ENCODE measurements at regions not wholly inside any gene's neighbourhood (a gene's known extent, or its start where the extent isn't known, plus 50 kb on each side); places are given as distances from the start of the nearest gene placed in this dataset.

DNA sequence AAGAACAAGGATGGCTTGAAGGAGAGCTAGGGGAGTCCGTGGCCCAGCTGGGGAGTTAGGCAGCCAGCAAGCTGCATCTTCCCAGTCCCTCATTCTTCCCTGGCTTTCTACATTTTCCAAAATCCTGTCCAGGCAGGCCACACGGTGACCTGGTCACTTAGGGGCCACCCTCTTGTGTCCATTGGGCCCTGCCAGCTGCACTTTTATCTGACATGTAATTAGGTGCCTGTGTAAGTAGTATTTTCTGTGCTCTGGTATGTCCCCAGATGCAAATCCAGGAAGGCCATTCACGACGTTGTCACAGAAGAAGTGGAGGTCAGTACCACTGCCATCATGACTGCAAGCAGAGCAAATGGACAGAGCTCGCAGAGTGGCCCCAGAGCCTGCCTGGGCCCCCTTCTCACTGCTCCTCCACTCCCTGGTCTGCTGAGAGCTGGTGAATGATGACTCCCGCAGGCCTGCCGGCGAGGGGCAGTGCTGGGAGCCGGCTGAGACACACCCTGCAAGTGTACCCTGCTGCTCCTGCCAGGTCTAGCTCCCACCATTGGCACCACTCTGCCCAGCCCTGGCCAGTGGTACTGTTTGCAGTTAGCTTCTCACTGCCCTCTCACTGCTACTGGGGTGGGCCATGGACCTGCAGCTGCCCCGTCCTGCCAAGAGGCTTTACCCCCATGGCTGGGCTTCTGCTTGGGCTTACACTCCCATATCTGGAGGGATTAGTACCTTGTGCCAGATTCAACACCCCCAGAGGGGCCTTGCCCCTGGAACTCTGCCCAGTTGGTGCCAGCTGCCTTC lies 98.2 kb downstream of the GLRX3 start:
- Histone ChIP-seq H3K9ac (ENCODE audit: low read length) (no peak overlapping the region), H3K4me3 (ENCODE audit: low read length) (no peak overlapping the region), H2AFZ (ENCODE audit: low read length) (no peak overlapping the region), H3K27ac (ENCODE audit: low read length) (no peak overlapping the region), H3K4me1 (ENCODE audit: insufficient read depth, low read length) (no peaks in the 10 kb centered on the region), H3K9me3 (ENCODE audit: low read length) (no peaks in the 10 kb centered on the region), H4K20me1 (ENCODE audit: low read length) (no peaks in the 10 kb centered on the region), H3K4me2 (ENCODE audit: low read length) (no peak overlapping the region), H3F3A (ENCODE audit: low read length, unreplicated experiment) (no peaks in the 10 kb centered on the region), H3K36me3 (ENCODE audit: low read depth, low read length) (no peaks in the 10 kb centered on the region), H3K9me2 (replicated peaks; ENCODE audit: low read length) (no peaks in the 10 kb centered on the region), H3K79me2 (ENCODE audit: low read length) (no peaks in the 10 kb centered on the region), H3K27me3 (ENCODE audit: low read length) (no peaks in the 10 kb centered on the region)
- DNase-seq, result no peak
- no peak for ATAC-seq
- CTCF ChIA-PET, result no interaction called here
- intact Hi-C loops (cut with micrococcal nuclease), result no loop called here
- POLR2A ChIA-PET (ENCODE audit: unreplicated experiment), result no interaction called here
- TF ChIP-seq, protein P1, sequence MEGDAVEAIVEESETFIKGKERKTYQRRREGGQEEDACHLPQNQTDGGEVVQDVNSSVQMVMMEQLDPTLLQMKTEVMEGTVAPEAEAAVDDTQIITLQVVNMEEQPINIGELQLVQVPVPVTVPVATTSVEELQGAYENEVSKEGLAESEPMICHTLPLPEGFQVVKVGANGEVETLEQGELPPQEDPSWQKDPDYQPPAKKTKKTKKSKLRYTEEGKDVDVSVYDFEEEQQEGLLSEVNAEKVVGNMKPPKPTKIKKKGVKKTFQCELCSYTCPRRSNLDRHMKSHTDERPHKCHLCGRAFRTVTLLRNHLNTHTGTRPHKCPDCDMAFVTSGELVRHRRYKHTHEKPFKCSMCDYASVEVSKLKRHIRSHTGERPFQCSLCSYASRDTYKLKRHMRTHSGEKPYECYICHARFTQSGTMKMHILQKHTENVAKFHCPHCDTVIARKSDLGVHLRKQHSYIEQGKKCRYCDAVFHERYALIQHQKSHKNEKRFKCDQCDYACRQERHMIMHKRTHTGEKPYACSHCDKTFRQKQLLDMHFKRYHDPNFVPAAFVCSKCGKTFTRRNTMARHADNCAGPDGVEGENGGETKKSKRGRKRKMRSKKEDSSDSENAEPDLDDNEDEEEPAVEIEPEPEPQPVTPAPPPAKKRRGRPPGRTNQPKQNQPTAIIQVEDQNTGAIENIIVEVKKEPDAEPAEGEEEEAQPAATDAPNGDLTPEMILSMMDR (conservative IDR thresholded peaks at IDR 0.05; ENCODE audit: low read depth, low read length), result no peak
- no peak for TF ChIP-seq EZH2phosphoT487 (IDR thresholded peaks at IDR 0.05; ENCODE audit: borderline replicate concordance, low read length)
- BruUV-seq (replicated peaks), result no TSS peak

DNA sequence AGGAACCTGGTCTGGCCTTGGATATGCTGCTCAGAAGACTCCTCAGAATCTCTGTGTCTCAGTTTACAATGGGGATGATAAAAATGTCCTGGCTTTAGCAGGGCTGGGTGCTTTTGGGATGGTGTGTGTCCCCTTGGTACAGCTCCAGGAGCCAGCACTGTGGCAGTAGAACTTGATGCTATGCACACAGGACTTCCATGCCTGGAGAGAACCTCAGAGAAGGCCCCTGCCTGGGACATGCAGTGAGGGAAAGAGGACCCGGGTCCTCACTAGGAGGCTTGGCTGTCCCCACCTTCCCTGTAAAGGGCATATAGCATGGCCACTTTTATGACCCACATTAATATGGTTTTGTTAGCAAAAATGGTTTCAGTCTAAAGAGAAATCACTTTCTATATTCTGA lies 100.5 kb downstream of the GLRX3 start:
- ATAC-seq, result no peak
- Histone ChIP-seq H3K36me3 (ENCODE audit: low read depth, low read length) (no peaks in the 10 kb centered on the region), H3K4me3 (ENCODE audit: low read length) (no peak overlapping the region), H3K4me2 (ENCODE audit: low read length) (no peak overlapping the region), H4K20me1 (ENCODE audit: low read length) (no peaks in the 10 kb centered on the region), H3K79me2 (ENCODE audit: low read length) (no peaks in the 10 kb centered on the region), H3K9me3 (ENCODE audit: low read length) (no peaks in the 10 kb centered on the region; the same call in 1 of the 2 replicates), H3K27me3 (ENCODE audit: low read length) (no peaks in the 10 kb centered on the region), H2AFZ (ENCODE audit: low read length) (no peak overlapping the region), H3K4me1 (ENCODE audit: insufficient read depth, low read length) (no peaks in the 10 kb centered on the region), H3K9me2 (replicated peaks; ENCODE audit: low read length) (no peaks in the 10 kb centered on the region), H3K27ac (ENCODE audit: low read length) (no peak overlapping the region), H3F3A (ENCODE audit: low read length, unreplicated experiment) (no peaks in the 10 kb centered on the region), H3K9ac (ENCODE audit: low read length) (no peak overlapping the region)
- POLR2A ChIA-PET (ENCODE audit: unreplicated experiment), result no interaction called here
- TF ChIP-seq EZH2phosphoT487 (IDR thresholded peaks at IDR 0.05; ENCODE audit: borderline replicate concordance, low read length), result no peak
- no peak for TF ChIP-seq EZH2 (IDR thresholded peaks at IDR 0.05; ENCODE audit: low read length, unreplicated experiment)
- TF ChIP-seq, protein P1 (conservative IDR thresholded peaks at IDR 0.05; ENCODE audit: low read depth, low read length), result no peak
- no peak for DNase-seq
- intact Hi-C loops (cut with micrococcal nuclease), result no loop called here
- no TSS peak for BruUV-seq (replicated peaks)
- CTCF ChIA-PET, result no interaction called here

DNA sequence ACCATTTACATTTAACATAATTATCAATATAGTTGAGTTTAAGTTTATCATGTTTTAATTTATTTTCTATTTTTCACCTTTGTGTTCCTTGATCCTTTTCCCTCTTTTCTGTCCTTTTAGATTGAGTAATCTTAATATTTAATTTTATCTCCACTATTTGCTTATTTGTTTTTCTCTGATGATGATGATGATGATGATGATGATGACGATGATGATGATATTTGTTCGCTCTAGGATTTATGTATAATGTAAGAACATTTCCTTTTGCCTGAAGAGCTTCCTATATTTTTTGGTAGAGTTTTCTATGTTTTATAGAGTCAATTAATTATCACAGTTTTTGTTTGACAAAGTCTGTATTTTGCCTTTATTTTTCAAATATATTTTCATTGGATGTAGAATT lies 104.2 kb downstream of the GLRX3 start:
- H3K9me3 ChIP-seq (ENCODE audit: low read length), result no peaks in the 10 kb centered on the region; the same call in 1 of the 2 replicates
- CTCF ChIA-PET, result no interaction called here
- no peaks in the 10 kb centered on the region for H3F3A ChIP-seq (ENCODE audit: low read length, unreplicated experiment)
- TF ChIP-seq, protein P1 (conservative IDR thresholded peaks at IDR 0.05; ENCODE audit: low read depth, low read length), result no peak
- TF ChIP-seq EZH2phosphoT487 (IDR thresholded peaks at IDR 0.05; ENCODE audit: borderline replicate concordance, low read length) (no peak), EZH2 (IDR thresholded peaks at IDR 0.05; ENCODE audit: low read length, unreplicated experiment) (no peak)
- H3K9ac ChIP-seq (ENCODE audit: low read length), result no peak overlapping the region
- no peaks in the 10 kb centered on the region for H3K9me2 ChIP-seq (replicated peaks; ENCODE audit: low read length)
- H3K27ac ChIP-seq (ENCODE audit: low read length), result no peak overlapping the region
- BruUV-seq (replicated peaks), result no TSS peak
- H3K79me2 ChIP-seq (ENCODE audit: low read length), result no peaks in the 10 kb centered on the region
- H3K36me3 ChIP-seq (ENCODE audit: low read depth, low read length), result no peaks in the 10 kb centered on the region
- no peak overlapping the region for H3K4me3 ChIP-seq (ENCODE audit: low read length)
- H3K27me3 ChIP-seq (ENCODE audit: low read length), result no peaks in the 10 kb centered on the region
- H2AFZ ChIP-seq (ENCODE audit: low read length), result no peak overlapping the region
- no peak for ATAC-seq
- intact Hi-C loops (cut with micrococcal nuclease), result no loop called here
- POLR2A ChIA-PET (ENCODE audit: unreplicated experiment), result no interaction called here
- H4K20me1 ChIP-seq (ENCODE audit: low read length), result no peaks in the 10 kb centered on the region
- no peaks in the 10 kb centered on the region for H3K4me1 ChIP-seq (ENCODE audit: insufficient read depth, low read length)
- no peak overlapping the region for H3K4me2 ChIP-seq (ENCODE audit: low read length)
- no peak for DNase-seq
